ENCODE measurements at regions not wholly inside any gene's neighbourhood (a gene's known extent, or its start where the extent isn't known, plus 50 kb on each side); places are given as distances from the start of the nearest gene placed in this dataset.
A peak's percentile ranks its signal among the peaks of the same experiment; 100 is the strongest.

- DNase-seq, result no peak
Observed at GRCh38 chr13:57224414-57224813, 57.4 kb downstream of the PRR20E start.

DNA sequence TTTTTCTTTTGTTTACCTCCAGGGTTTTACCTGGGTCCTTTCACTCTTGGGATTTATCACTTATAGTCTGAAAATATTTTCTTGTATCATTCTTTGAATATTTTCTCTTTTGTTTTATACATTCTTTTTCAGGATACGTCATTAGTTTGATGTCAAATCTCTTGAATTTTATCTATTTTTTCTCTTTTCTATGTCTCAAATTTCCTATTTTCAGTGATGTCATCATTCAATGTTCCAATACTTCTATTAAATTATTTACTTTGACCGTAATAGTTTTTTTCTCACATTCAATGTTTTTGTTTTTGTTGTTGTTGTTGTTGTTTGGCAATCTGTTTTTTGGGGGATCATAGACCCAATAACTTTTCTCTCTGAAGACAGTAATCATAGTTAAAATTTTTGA is 83.5 kb downstream of the PRR20E start:
- no peak for DNase-seq

- peak; percentile 26 for DNase-seq
Observed at GRCh38 chr13:57253551-57253950, 86.6 kb downstream of the PRR20E start.

GRCh38 chr13:57264965-57265364 is 98.0 kb downstream of the PRR20E start:
- no peak for DNase-seq

- DNase-seq, result no peak
Observed at GRCh38 chr13:57270493-57270892, 103.5 kb downstream of the PRR20E start.

- DNase-seq, result no peak
Observed at GRCh38 chr13:57286511-57287098, 119.6 kb downstream of the PRR20E start.

DNA sequence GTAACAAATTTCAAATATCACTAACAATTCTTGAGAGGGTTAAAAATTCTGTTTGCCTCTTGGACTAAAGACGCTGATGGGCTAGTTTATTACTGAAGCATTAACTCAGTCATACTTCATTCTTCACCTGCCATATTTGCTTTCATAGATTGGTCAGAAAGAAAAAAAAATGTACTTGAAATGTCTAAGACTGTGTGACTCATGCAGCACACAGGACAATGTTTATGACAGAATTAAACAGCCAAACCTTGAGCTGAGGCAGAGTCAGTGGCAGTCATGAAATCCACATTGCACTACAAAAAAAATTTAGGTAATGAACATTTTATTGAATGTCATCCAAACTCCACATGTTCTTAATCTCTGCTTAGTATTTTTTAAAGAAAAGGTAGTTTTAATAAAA is 135.6 kb downstream of the PRR20E start:
- DNase-seq, result peak; percentile 56

DNA sequence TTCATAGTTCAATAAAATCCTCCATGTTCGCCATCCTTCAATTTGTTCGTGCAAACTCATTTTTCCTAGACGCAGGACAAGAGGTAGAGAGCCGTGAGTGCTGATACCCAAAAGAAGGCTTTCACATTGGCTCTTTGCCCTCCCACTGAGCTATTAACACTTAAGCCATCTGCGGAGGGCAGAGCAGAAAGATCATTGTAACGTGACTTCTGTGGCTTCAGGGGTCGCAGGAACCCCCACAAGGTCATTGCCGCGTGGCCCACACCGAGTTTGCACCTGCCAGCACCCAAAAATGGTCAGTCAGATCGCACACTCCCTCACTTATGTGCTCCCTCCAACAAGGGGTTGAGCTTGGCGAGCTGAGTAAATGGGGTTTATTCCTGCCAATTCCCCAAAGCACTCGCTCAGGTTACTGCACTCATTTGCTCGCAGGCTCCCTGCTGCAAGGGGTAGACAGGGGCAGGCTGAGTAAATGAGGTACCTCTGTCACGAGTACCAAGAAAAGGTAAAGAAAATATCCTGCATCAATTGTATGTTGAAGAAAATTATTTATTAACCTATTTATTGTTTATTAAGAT is 144.1 kb downstream of the PRR20E start:
- DNase-seq, result no peak

DNA sequence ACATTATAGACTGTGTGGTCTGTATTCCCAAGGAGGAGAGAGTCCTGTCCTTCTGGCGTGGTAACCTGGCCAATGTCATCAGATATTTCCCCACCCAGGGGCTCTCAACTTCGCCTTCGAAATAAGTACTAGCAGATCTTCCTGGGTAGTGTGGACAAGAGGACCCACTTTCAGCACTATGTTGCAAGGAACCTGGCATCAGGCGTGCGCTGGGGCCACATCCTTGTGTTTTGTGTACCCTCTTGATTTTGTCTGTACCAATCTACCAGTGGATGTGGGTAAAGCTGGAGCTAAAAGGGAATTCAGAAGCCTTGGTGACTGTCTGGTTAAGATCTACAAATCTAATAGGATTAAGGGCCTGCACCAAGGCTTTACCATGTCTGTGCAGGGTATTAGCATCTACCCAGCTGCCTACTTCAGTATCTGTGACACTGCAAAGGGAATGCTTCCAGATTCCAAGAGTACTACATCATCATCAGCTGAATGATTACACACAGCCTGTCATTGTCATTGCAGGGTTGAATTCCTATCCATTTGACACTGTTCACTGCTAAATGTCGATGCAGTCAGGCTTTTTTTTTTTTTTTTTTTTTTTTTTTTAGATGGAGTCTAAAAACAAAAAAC is 148.0 kb downstream of the PRR20E start:
- no peak for DNase-seq

DNA sequence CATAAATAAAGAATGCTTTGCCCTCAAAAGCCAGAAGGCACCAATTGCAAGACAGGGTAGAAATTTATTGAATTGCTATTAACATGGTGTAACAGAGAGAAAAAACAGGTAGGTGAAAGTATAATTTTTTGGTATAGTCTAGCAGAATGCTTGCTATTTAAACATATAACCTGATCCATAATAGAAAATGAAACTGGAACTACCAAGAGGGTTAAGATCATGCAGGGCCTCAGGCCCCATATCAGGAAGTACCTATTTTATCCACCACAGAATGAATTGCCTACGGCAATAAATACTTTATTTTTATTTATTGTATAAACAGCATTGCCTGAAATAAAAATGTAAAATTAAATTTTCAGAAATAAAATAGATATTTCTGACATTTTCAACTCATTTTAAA is 159.5 kb downstream of the PRR20E start:
- no peak for DNase-seq

DNA sequence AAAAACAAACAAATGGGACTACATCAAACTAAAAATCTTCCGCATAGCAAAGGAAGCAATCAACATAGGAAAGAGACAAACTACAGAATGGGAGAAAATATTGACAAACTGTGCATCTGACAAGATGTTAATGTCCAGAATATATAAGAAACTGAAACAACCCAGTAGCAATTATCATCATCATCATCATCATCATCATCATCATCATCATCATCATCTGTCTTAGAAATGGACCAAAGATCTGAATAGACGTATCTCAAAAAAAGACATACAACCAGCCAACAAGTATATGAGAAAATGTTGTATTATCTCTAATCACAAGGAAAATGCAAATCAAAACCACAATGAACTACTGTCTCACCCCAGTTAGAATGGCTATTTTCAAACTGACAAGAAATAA is 173.9 kb downstream of the PRR20E start:
- DNase-seq, result no peak

- DNase-seq, result no peak
Observed at GRCh38 chr13:57345526-57345925, 178.5 kb downstream of the PRR20E start.

DNA sequence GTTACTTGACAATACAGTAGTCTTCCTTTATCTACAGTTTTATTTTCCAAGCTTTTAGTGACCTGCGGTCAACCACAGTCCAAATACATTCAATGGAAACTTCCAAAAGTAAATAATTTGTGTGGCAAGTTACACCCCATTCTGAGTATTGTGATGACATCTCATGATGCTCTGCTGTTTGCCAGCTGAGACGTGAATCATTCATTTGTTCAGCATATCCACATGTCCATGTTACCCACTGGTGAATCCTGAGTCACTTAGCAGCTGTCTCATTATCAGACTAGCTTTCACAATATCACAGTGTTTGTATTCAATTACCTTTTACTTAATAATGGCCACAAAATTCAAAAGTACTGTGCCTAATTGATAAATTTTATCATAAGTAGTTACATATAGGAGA is 179.8 kb downstream of the PRR20E start:
- no peak for DNase-seq

DNA sequence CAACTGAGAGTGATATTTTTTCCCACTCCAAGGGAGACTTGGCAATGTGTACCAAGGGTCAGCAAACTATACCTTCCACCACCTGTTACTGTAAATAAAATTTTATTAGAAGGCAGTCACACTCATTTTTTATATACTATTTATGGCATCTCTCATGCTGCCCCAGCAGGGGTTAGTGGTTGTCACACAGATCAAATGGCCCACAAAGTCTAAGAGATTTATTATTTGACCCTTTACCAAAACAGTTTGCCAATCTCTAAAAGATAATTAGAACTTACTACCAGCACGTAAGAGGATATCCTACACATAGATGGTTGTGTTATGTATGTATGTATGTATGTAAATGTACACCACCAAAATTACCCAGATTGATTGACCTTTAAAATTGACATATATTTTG is 185.1 kb downstream of the PRR20E start:
- peak; percentile 92 for DNase-seq

DNA sequence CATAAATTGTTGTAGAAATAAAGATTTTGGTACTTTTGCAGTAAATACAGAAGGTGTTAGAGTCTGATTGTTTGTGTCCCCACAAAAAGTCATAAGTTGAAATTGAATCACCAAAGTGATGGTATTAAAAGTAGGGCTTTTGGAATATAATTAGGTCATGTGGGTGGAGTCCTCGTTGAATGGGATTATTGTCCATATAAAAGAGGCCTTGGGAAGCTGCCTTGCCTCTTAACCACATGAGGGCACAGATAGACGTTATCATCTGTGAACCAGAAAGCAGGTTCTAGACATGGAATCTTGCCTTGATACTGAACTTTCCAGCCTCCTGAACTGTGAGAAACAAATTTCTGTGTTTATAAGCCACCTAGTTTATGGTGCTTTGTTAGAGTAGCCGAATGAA is 186.8 kb downstream of the PRR20E start:
- DNase-seq, result peak; percentile 4

DNA sequence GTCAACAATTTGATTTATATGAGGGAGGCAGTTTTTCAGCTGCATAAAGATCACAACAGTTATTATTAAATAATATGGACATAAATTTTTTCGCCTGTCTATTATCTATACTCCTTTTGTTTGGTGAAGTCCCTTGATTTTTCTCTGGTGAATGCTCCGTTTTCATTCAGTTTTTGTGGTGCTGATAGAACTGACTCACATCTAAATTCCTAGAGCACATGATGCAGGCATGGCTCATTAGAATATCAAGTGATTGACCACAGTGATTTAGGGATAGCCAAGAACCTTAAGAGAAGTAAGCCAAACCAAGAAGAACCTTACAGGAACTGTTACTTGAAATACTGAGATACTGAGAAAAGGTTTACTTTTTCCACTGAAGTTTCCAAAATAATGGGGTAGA is 208.9 kb downstream of the PRR20E start:
- no peak for DNase-seq

- DNase-seq, result no peak
Observed at GRCh38 chr13:57408312-57408711, 223.2 kb upstream of the PCDH17 start.

DNA sequence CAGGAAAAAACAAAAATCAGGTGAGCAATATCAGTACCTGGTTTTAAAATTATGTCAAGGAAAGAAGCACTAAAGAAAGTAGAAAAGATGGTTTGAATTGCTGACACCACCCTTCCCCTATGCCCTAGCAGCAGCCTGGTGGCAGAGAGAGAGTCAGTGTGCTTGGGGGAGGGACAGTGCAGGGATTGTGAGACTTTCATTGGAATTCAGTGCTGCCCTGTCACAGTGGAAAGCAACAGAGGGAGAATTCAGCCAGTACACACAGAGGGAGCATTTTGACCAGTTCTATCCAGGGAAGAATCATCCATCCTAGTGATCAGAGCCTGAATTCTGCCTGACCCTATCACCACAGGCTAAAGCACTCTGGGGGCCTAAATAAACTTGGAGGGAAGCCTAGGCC is 222.4 kb upstream of the PCDH17 start:
- no peak for DNase-seq

DNA sequence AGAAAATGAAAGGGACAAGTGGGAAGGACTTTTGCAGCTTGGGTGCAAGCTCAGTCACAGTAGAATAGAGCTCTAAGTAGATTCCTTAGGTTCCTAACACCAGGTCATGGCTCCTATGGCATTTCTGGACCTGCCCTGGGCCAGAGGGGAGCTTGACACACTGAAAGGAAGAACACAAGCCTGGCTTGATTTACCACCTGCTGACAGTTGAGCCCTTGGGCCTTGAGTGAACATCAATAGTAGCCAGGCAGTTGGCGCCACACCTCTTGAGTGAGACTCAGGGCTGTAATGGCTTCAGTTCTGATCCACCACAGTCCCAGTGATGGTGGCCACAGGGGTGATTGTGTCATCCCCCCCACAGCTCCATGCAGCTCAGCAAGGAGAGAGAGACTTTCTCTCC is 221.9 kb upstream of the PCDH17 start:
- no peak for DNase-seq

- DNase-seq, result no peak
Observed at GRCh38 chr13:57418067-57418677, 213.4 kb upstream of the PCDH17 start.

- no peak for DNase-seq
Observed at GRCh38 chr13:57424379-57424778, 207.2 kb upstream of the PCDH17 start.

GRCh38 chr13:57425531-57425930 is 206.0 kb upstream of the PCDH17 start:
- DNase-seq, result no peak

DNA sequence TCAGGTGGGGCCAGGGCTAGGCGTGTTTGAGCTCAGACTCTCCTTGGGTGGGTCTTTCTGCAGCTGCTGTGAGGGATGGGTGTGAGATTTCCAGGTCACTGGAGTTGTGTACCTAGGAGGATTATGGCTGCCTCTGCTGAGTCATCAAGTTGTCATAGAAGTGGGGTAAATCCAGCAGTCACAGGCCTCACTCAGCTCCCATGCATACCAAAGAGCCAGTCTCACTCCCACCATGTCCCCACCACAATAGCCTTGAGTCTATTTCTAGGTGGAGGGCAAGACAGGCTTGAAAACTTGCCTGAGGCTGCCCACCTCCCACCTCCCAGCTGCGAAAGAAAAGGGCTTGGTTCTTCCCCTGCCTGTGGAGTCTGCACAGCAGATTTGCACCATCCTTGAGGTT is 194.0 kb upstream of the PCDH17 start:
- DNase-seq, result no peak

- DNase-seq, result no peak
Observed at GRCh38 chr13:57438072-57438471, 193.5 kb upstream of the PCDH17 start.

DNA sequence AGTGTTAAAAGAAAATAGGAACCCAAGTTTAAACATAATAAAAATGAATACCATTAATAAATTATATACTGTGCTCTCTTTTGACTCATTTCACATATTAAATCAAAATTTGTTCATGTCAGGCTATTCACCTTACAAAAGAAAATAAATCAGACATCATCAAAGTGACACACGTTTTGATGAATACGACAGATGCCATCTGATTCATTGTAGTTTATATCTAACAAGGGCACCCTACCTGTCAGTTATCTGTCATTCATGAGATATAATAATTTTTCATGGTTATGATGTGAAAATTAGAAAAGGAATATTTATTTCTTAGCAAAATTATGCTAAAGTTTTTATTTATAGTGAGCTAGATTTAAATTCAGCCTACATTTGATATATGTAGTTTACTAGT is 188.1 kb upstream of the PCDH17 start:
- DNase-seq, result no peak

Measured in NCI-H69 (cell line).